Fibroblast of skin of right quadriceps (primary cell): ENCODE measurements at regions not wholly inside any gene's neighbourhood (a gene's known extent, or its start where the extent isn't known, plus 50 kb on each side); places are given as distances from the start of the nearest gene placed in this dataset.
"Not testable (repeated sequence)": the region's sequence is repeated elsewhere in the genome, so short reads cannot be mapped to it uniquely, and the experiment has no call there.

Experiments
- DNase-seq: peaks from one replicate; pipeline ENCODE4 v3.0.0-alpha.2; 2013

DNA sequence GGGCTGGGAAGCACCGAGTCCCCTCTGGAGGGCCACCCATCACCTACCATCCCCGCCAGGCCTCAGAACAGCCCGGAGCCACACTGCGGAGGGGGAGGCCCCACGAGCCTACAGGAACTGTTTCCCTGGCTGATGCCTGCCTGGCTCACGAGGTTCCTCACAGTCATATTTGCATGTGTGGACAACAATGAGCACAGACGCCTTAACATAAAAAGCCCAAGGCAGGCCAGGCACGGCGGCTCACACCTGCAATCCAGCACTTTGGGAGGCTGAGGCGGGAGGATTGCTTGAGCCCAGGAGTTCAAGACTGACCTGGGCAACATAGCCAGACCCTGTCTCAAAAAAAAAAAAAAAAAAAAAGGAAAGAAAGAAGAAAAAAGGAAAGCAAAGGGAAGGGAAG lies 125.9 kb downstream of the FAM53A start:
- no peak for DNase-seq

- DNase-seq: no peak
Measured at GRCh38 chr4:1557221-1557597, 126.9 kb downstream of the FAM53A start.

DNA sequence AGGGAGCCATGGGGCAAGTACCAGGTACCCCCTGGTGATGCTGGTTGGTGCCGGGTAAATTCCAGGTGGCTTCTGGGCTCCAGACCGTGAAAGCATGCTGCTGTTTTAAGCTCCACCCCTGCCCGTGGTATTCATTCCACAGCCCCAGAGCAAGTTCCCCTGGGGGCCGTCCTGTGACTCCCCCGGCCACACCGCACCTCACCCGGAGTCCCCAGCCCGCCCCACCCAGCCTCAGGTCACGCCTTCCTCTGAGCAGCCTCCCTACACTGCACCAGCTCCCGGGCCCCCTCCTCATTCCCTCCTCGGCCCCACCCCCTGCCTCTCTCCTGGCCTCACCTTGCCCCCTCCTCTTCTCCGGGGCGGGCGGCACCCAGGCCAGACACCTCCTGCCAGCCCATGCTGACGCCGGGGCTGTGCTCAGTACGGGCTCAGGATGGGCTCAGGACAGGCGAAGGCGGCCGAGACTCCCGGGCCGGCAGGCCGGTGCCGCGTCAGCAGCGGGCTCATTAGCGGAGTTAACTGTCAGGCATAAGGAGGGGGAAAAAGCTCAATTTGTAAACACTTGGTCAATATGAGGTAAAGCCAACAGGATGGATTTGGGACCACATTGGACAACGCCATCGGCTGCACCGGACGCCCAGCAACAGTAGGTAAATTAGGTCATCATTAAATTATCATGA lies 127.4 kb downstream of the FAM53A start:
- DNase-seq: no peak

DNA sequence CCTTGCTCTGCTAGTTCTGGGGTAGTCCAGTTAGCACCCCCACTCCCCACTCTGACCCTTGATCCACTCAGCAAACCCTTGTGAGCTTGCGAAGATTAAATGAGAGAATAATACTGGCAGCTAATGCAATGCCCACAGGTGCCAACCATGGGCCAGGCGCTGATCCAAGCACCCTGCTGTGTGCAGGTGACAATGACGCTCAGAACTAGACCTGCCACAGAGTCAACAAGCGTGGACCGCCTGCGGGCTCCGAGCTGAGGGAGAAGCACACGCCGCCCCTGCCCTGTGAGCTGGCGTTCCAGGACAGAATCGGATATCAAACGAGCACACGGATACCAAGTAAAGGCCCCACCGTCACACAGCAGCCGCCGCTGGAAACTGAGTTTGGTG lies 129.2 kb downstream of the FAM53A start:
- DNase-seq: no peak

GRCh38 chr4:1554246-1554875 lies 129.8 kb downstream of the FAM53A start:
- no peak for DNase-seq

DNA sequence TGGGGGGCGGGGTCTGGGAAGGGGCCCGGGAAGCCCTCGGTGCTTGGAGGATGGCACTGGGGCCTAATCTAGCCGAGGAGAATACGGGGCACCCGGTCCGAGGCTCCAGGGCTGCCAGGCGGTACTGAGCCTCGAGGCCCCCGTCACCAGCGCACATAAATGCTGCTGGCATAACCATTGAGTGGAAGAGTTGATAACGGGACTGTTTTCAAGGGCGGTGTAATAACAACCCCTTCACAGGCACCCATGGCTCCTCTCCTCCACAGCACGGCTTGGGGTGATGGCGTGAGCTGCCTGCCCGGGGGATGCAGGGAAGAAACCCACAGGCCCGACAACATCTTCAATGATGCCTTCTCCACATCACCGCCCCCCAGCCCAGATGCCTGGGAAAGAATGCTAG lies 130.7 kb downstream of the FAM53A start:
- no peak for DNase-seq

- DNase-seq: no peak
Measured at GRCh38 chr4:1552451-1552850, 131.7 kb downstream of the FAM53A start.

GRCh38 chr4:1551211-1551610 lies 132.9 kb downstream of the FAM53A start:
- no peak for DNase-seq

DNA sequence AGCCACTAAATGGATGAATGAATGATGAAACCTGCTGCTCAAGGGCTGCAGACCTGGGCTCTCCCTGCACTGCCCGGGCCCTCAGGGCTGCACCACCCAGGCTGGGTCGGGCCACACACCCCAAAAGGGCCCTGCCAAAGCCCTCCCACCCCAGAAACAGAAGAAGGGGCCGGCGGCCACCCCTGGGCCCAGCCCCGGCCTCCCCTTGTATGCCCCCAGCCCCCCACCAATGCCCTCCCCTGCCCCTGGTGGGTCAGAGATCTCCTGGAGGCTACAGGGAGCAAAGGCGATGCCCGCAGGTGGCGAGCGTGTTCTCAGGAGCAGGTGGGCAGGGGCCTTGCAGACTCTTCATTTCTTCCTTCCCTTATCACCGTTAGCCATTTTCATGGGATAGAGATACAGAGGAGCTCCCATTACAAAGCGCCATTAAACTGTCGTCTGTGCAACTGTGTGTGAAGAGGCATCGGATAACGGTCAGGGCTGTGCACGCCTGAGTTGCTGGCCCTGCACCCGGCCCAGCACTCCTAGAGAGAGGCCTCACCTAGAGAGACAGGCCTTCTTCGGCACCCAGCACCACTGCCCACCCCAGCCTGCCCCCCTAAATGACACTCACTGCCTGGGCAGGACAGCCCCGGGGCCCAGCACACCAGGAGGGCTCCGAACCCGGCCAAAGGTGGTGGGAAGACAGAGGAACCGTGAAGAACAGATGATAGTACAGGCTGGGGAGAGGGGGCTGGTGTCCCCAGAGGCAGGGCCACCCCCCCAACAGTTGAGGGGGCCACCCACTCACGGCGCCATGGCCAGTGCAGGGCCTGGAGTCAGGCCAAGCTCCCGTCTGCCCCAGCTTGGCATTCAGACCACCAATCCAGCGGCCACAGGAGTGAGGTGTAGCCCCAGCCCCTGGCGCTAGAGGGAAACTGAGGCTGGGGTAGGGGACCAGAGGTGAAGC lies 133.7 kb downstream of the FAM53A start:
- DNase-seq: no peak

DNA sequence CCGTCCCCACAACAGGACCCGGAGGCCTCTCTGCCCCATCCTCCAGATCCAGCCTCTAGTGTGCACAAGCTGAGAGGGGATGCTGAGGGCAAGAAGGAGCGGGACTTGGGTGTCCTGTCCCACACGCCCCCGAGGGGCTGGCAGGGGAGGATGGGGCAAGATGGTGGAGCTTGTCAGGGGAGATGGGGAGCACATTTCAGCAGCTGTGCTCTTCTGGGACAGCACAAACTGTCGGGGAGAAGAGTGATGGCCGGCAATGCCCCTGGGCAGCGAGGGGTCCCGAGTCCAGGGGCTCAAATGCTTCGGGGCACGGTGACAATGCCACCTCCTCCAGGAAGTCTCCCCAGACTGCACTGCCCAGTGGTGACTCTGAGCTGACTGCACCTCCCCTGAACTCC lies 134.5 kb downstream of the FAM53A start:
- DNase-seq: no peak

- DNase-seq: peak; percentile 18
Measured at GRCh38 chr4:1548827-1549637, 135.1 kb downstream of the FAM53A start.

DNA sequence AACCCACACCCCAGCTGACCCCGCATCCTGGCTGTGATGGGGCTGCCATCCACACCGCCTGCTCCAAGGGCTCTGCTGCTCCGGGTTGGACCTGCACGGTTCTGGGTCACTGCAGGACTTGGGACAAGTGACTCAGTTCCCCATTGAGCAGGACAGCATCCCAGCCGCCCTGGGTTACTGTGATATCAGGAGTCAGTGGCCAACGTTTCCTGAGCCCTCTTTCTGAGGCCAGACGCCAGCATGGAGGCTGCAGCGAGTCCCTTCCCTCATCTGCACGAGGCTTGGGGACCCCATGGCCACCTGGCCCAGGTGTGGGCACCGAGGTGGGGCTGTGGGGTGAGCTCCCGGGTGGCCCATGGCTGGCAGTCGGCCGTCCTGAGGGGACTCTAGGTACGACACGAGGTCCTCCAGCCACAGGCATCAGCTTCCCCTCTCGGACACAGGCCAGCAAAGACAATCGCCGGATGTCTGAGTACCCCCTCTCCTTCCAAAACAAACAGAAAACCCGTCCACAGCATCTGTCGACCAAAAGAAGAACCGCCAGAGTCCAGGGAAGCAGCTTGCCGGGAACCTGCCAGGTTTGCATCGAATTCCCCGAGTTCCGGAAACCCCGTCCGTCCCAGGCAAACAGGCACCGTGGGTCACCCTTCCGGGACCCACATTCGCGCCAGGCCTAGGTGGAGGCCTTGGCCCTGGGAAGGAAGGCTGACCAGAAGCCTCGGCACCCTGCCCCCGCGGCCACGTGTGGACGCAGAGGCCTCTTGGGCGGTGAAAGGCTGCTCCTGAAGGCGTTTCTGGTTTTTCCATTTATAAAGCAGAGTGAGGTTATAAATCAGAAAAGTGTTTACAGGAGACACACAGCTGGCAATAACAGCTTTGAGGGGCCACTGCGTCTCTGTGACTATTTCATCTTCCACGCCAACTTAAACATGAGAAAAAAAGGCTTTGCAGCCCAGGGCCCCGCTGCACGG lies 136.0 kb downstream of the FAM53A start:
- DNase-seq: no peak

GRCh38 chr4:1547131-1547855 lies 136.8 kb downstream of the FAM53A start:
- DNase-seq: no peak

- no peak for DNase-seq
Measured at GRCh38 chr4:1544861-1545281, 138.6 kb upstream of the NKX1-1 start.

- not testable (repeated sequence) for DNase-seq
Measured at GRCh38 chr4:1544435-1544834, 138.2 kb upstream of the NKX1-1 start.

DNA sequence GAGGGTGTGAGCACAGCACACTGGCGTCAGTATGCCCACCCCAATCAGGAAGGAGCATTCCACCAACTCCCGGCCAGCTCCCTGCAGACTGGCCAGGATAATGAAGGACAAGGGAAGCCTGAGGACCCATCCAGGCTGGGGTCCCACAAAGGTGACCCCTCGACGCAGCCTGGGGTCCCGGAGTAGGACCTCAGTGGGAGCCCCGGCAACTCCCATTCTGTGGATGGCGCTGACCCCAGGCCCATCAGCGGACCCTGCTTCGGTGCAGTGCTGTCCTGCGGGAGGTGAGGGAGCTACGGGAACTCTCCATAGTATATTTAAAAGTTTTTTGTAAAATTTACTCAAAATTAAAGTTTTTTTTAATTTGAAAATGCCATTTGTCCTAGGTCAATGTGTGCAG lies 137.7 kb upstream of the NKX1-1 start:
- DNase-seq: no peak

DNA sequence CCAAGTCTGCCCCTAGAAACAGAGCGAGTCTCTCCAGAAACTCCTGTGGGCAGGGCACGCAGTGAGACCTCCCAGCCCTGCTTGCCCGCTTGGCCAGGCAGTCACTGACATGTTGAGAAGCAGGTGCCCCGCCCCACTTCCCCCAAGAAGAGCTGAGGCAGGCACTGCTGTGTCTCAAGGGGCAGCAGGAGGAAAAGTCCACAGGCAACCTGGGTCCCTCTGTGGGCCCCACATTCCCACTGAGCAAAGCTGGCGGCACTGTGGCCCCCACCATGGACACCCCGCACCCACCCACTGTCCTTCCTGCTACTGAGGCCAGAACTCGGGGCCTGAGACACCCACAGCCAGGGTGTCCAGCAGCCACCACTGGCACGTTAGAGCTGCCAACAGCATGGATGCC lies 137.3 kb upstream of the NKX1-1 start:
- no peak for DNase-seq

DNA sequence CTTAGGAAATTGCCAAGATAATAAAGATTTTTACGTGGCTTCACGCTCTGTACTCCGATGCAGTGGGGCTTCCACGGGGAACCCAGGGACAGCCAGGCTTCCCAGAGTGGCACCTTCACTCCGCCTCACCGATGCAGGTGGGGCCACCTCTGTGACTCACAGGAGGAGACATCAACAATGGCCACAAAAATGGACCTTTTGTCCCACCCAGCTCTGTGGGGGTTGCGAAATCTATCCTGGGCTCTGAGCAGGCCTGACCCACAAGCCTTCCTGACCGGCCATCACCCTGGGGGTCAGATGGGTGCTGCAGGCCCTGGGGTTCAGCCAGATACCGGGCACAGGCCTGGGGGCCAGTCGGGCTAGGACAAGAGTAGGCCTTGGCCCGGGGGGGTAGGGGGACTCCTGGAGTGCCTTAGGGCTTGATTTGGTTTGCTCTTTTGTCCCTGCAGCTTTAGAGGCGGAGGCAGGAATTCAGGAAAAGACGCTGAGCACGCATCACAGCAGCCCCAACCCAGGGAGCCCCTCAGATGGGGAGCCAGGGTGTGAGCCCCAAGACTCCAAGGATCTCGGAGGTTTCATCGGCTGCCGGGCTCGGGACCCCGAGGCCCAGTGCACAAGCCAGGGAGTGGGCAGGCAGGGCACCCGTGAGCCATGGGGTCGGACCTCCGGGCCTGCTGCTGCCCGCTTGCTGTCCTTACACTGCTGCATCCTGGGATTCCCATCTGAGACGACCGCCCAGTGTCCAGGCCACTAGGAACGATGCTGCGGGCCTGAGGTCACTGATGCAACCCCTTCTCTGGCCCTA lies 136.5 kb upstream of the NKX1-1 start:
- DNase-seq: no peak

- DNase-seq: no peak
Measured at GRCh38 chr4:1542226-1542490, 135.9 kb upstream of the NKX1-1 start.

DNA sequence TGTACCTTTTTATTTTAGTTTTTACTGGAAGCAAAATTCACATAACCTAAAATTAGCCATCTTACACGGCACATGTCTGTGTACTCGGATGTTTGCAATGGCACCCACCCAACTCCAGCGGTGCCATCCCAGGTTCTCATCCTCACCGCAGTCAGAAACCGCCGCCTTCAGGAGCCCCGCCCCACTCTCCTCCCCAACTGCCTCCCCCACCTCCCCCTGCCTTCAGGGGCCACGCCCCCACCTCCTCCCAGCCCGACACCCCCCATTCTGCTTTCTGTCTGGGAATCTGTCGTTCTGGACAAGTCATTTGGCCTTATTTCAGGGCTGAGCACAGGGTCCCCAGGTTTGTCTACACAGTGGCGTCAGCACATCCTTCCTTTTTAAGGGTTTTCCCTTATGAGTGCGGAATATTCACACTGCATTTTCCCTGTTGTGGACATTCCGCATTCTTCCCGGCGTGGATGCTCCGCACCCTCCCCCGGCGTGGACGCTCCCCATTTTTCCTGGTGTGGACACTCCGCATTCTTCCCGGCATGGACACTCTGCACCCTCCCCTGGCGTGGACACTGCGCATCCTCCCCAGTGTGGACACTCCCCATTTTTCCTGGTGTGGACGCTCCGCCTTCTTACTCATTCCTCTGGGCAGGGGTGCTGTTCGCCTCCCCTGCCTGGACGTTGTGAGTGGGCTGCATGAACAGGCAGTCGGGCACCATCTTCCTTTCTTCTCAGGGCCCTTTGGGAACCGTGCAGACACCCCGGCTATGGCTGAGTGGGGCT lies 135.4 kb upstream of the NKX1-1 start:
- no peak for DNase-seq
